Erythroblast (primary cell): ENCODE measurements at regions not wholly inside any gene's neighbourhood (a gene's known extent, or its start where the extent isn't known, plus 50 kb on each side); places are given as distances from the start of the nearest gene placed in this dataset.

Experiments used
- GATA1 ChIP-seq: IDR thresholded peaks from 2 replicates; pipeline ENCODE4 v1.6.1; 2011; ENCODE audit warnings: low read depth, mild to moderate bottlenecking, control low read depth, low read length, moderate library complexity
- POLR2A ChIP-seq: IDR thresholded peaks from 2 replicates; pipeline ENCODE4 v1.6.1; 2011; ENCODE audit warnings: mild to moderate bottlenecking, low read length

DNA sequence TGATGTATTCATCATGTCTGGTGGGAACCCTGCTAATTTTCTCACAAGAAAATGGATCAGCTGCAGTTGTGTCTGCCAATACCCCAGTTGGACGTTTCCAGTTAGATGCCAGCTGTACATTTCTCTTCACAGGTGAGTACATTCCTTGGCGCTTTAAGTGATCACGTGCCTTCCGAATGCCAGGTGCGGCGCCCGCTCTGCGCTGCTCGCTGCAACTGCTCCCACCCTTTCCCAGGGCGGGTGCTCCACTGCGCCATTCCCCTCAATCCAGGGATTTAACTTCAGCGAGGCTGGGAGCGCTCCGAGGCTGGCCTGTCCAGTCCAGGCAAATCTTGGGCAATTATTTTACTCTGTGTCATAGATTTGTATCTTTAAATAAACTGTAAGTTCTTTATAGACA lies 225.0 kb upstream of the RAB6C start:
- TF ChIP-seq POLR2A (no peak), GATA1 (no peak)
